T-cell (primary cell): ENCODE measurements at regions not wholly inside any gene's neighbourhood (a gene's known extent, or its start where the extent isn't known, plus 50 kb on each side); places are given as distances from the start of the nearest gene placed in this dataset.

Experiments
- ATAC-seq, 4 experiments: fragments of 200-7000 bp in 3 of 4; fragments of 150-1000 bp in 1 of 4; cut with Tn5 transposase; replicated peaks in 1 of 4; 1 replicate in 3 of 4; 2 replicates in 1 of 4; pipeline ENCODE4 v1.10.0; 2021; ENCODE audit warnings: moderate library complexity in 3 of 4, mild to moderate bottlenecking in 2 of 4, moderate number of reproducible peaks in 1 of 4
- CTCF ChIA-PET, 2 donors: fragments of 300-600 bp; sonication (Branson Sonifier 250); formaldehyde crosslinking; loops; one replicate each; lab custom pipeline; 2022; ENCODE audit warnings: antibody characterized with exemption in 2 of 2; lab: Charles Lee
- POLR2A ChIA-PET, 2 donors: fragments of 300-600 bp; sonication (Branson Sonifier 250); formaldehyde crosslinking; loops; one replicate each; lab custom pipeline; 2022; ENCODE audit warnings: antibody characterized with exemption in 2 of 2; lab: Charles Lee
- DNase-seq, 35 experiments: peaks; one replicate each; pipeline versions ENCODE4 v3.0.0 to v3.0.0-alpha.2; 2013 to 2023
- H3K27ac ChIP-seq: one replicate; pipeline ENCODE4 v1.5.1; 2013; ENCODE audit warnings: low read length
- H3K27me3 ChIP-seq, 2 experiments: replicated peaks in 1 of 2; 1 replicate in 1 of 2; 2 replicates in 1 of 2; pipeline versions ENCODE4 v1.6.1 to v1.7.0; 2013; ENCODE audit warnings: low read length in 1 of 2, mixed read lengths in 1 of 2; ENCODE audit not compliant: control insufficient read depth in 2 of 2, insufficient read depth in 2 of 2; ENCODE audit errors: extremely low read depth in 1 of 2
- H3K36me3 ChIP-seq, 2 donors: 1 replicate in 1 of 2; 2 replicates in 1 of 2; pipeline versions ENCODE4 v1.6.1 to v1.7.0; 2013; ENCODE audit warnings: low read length in 1 of 2; ENCODE audit not compliant: control insufficient read depth in 2 of 2, insufficient read depth in 1 of 2; ENCODE audit errors: extremely low read depth in 1 of 2
- H3K4me1 ChIP-seq, 2 experiments: 1 replicate in 1 of 2; 2 replicates in 1 of 2; pipeline versions ENCODE4 v1.6.1 to v1.7.0; 2013; ENCODE audit warnings: low read length in 2 of 2, mixed read lengths in 1 of 2; ENCODE audit not compliant: insufficient read depth in 2 of 2, control insufficient read depth in 1 of 2; ENCODE audit errors: extremely low read depth in 1 of 2
- H3K4me3 ChIP-seq, 2 donors: 1 replicate in 1 of 2; 2 replicates in 1 of 2; pipeline versions ENCODE4 v1.5.1 to v1.7.0; 2013; ENCODE audit warnings: mild to moderate bottlenecking in 2 of 2, low read length in 1 of 2, moderate library complexity in 1 of 2; ENCODE audit not compliant: control insufficient read depth in 1 of 2; ENCODE audit errors: extremely low read depth in 1 of 2
- H3K9me3 ChIP-seq: 2 replicates; pipeline ENCODE4 v1.7.0; 2013
- H3K27ac Mint-ChIP-seq, 2 donors: one replicate each; pipeline ENCODE4 v1.8.0; 2020 to 2021; ENCODE audit warnings: mild to moderate bottlenecking in 2 of 2, mixed read lengths in 2 of 2
- H3K27me3 Mint-ChIP-seq, 2 donors: one replicate each; pipeline ENCODE4 v1.8.0; 2021 to 2022; ENCODE audit warnings: mixed read lengths in 2 of 2
- H3K36me3 Mint-ChIP-seq: one replicate; pipeline ENCODE4 v1.8.0; 2021; ENCODE audit warnings: mixed read lengths
- H3K4me1 Mint-ChIP-seq, 3 donors: one replicate each; pipeline ENCODE4 v1.8.0; 2020 to 2022; ENCODE audit warnings: mixed read lengths in 3 of 3, mild to moderate bottlenecking in 1 of 3
- H3K4me3 Mint-ChIP-seq, 3 donors: one replicate each; pipeline ENCODE4 v1.8.0; 2020 to 2022; ENCODE audit warnings: mild to moderate bottlenecking in 3 of 3, mixed read lengths in 3 of 3, moderate library complexity in 3 of 3
- H3K9me3 Mint-ChIP-seq, 3 donors: one replicate each; pipeline ENCODE4 v1.8.0; 2020 to 2022; ENCODE audit warnings: mixed read lengths in 3 of 3
- WGBS: methylation state at CpG from one replicate; pipeline ENCODE4 v1.1.5; 2013; ENCODE audit warnings: missing lambda C conversion rate; ENCODE audit not compliant: insufficient coverage; 5-methylcytosine and 5-hydroxymethylcytosine counted together

DNA sequence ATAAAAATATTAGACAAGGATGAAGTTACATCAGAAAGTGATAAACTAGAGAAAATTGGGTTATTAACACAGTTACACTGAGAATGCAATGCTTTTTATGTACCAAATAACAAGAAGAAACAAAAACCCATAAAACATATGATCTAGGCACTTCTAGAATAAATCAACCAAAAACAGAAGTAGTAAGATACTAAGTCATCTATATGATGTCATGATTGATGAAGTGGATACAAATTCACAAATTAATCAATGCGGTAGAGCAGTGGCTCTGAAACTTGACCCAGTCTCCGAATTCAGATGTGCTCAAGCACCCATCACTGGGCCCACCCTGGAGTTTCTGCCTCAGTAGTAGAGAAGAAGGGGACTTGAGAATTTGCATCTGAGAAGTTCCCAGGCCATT is 112.1 kb upstream of the SSTR4 start:
- H3K9me3 ChIP-seq, result no peaks in the 10 kb centered on the region
- H3K36me3 ChIP-seq, result no peaks in the 10 kb centered on the region
- no peak for DNase-seq
- H3K4me1 ChIP-seq, result no peaks in the 10 kb centered on the region
- ChIA-PET CTCF (no interaction called here), POLR2A (no interaction called here)
- no peak overlapping the region for H3K27ac Mint-ChIP-seq
- no CpG with 5 or more reads among the region's 2 CpGs for WGBS
- no peaks in the 10 kb centered on the region for H3K36me3 Mint-ChIP-seq
- H3K27ac ChIP-seq, result no peak overlapping the region
- ATAC-seq, result no peak
- H3K27me3 Mint-ChIP-seq, result peaks cover 0 to 3% of the 10 kb centered on the region in 2 donors
- no peaks in the 10 kb centered on the region for H3K4me1 Mint-ChIP-seq
- no peaks in the 10 kb centered on the region for H3K9me3 Mint-ChIP-seq
- no peaks in the 10 kb centered on the region for H3K27me3 ChIP-seq
- no peak overlapping the region for H3K4me3 Mint-ChIP-seq
- no peak overlapping the region for H3K4me3 ChIP-seq

DNA sequence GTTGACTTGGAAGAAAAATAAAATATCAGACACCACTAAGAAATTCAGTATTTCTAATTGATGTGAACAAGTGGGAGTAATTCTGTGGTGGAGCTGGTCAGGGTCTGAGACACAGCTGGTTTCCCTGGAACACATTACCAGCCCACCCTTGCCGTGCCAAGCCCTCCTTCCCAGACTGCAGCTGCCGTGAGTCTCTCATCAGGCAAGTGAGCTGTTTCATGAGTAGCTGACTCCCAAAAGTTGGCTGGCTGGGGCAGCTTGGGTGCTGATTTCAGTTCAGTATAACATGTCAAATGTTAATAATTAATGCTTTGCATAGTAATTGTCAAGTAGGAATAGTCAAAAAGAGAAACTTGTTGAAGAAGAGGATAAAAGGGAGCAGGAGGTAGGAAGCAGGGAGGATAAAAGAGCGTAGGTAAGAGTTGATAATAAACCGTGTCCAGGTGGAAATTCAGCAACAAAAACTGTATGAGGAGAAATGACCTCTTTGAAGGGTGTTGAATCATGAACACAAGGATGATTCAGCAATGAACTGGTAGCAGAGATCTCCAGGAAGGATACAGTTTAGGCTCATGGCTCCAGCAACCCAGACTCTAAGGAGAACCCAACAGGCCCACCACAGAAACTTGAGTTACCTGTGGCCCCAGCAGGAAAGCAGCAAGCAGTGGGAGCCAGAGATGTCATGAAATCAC is 110.9 kb upstream of the SSTR4 start:
- ChIA-PET CTCF (no interaction called here), POLR2A (no interaction called here)
- no peaks in the 10 kb centered on the region for H3K4me1 ChIP-seq
- Mint-ChIP-seq H3K9me3 (no peaks in the 10 kb centered on the region), H3K4me1 (no peaks in the 10 kb centered on the region), H3K27me3 (peaks cover 0 to 3% of the 10 kb centered on the region in 2 donors), H3K36me3 (no peaks in the 10 kb centered on the region), H3K27ac (no peak overlapping the region), H3K4me3 (no peak overlapping the region)
- no peaks in the 10 kb centered on the region for H3K27me3 ChIP-seq
- DNase-seq, result no peak
- no peak overlapping the region for H3K27ac ChIP-seq
- WGBS, result 80% methylated on average over 2 of the region's 4 CpGs
- ATAC-seq, result no peak
- H3K36me3 ChIP-seq, result no peaks in the 10 kb centered on the region
- H3K4me3 ChIP-seq, result no peak overlapping the region
- H3K9me3 ChIP-seq, result no peaks in the 10 kb centered on the region

DNA sequence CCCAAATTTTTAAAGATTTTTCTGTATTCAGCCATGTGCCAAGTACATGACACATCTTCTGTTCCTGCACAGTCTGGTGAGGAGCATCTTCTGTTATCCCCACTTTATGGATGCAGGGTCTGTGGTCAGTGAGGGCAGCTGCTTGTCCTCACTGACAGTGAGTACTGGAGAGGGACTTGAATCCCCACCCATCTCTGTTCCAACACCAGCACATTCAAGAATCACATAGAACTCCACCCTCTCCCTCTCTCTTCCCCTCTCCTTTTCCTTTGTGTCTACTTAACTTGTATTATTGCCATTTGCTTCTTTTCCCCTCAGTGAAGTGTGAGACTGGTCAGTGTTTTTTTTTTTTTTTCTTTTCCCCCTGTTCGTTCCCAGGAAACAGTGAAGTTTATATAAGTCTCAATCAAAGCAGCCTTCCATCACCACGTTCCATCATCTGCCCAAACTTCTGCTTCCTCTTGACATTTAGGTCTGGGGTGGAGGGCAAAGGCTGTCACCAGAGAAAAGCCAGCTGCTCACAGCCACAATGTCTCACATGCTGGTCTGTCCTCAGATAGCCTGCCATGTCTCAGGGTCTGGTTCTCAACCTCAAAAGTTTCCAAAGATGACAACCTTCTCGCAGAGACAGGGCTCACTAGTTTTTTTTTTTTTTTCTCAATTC is 110.0 kb upstream of the SSTR4 start:
- Histone ChIP-seq H3K36me3 (no peaks in the 10 kb centered on the region), H3K27ac (no peak overlapping the region), H3K27me3 (no peaks in the 10 kb centered on the region), H3K4me1 (no peaks in the 10 kb centered on the region), H3K4me3 (no peak overlapping the region), H3K9me3 (no peaks in the 10 kb centered on the region)
- H3K4me1 Mint-ChIP-seq, result no peaks in the 10 kb centered on the region
- ATAC-seq, result no peak
- CTCF ChIA-PET, result interaction anchor here in 1 of 2 donors (0.7 kb wide), 1 partner anchor 62 kb away, joined by 7 read pairs; no protein-coding TSS in a partner anchor
- DNase-seq, result no peak
- no peak overlapping the region for H3K27ac Mint-ChIP-seq
- no peaks in the 10 kb centered on the region for H3K36me3 Mint-ChIP-seq
- H3K9me3 Mint-ChIP-seq, result no peaks in the 10 kb centered on the region
- POLR2A ChIA-PET, result no interaction called here
- WGBS, result no CpG with 5 or more reads among the region's 3 CpGs
- peaks cover 0 to 3% of the 10 kb centered on the region in 2 donors for H3K27me3 Mint-ChIP-seq
- H3K4me3 Mint-ChIP-seq, result no peak overlapping the region

DNA sequence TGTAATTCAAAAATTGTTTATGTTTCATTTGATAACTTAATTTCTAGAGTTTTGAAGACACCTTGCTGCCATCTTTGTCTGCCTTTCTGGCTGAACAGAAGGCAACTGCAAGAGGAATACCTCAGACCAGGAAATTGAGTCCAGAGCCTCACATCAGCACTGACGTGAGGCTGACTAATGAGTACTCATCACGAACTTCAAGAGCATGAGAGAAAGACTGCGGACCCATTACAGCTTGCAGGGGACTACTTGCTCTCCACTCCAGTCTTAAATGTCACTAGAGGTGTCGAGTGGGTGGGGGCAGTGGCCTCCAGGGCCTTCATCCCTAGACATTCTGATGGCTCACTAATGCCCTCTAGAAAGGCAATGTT is 109.5 kb upstream of the SSTR4 start:
- ChIA-PET CTCF (interaction anchor here in 1 of 2 donors (0.7 kb wide), 1 partner anchor 61 kb away, joined by 7 read pairs; no protein-coding TSS in a partner anchor), POLR2A (no interaction called here)
- H3K27me3 ChIP-seq, result no peaks in the 10 kb centered on the region
- Mint-ChIP-seq H3K4me1 (no peaks in the 10 kb centered on the region), H3K36me3 (no peaks in the 10 kb centered on the region), H3K9me3 (no peaks in the 10 kb centered on the region), H3K27ac (no peak overlapping the region), H3K4me3 (no peak overlapping the region), H3K27me3 (peaks cover 0 to 3% of the 10 kb centered on the region in 2 donors)
- no peaks in the 10 kb centered on the region for H3K36me3 ChIP-seq
- no peak for ATAC-seq
- 84% methylated on average over 3 of the region's 4 CpGs for WGBS
- no peaks in the 10 kb centered on the region for H3K4me1 ChIP-seq
- H3K4me3 ChIP-seq, result no peak overlapping the region
- H3K9me3 ChIP-seq, result no peaks in the 10 kb centered on the region
- no peak overlapping the region for H3K27ac ChIP-seq
- no peak for DNase-seq

DNA sequence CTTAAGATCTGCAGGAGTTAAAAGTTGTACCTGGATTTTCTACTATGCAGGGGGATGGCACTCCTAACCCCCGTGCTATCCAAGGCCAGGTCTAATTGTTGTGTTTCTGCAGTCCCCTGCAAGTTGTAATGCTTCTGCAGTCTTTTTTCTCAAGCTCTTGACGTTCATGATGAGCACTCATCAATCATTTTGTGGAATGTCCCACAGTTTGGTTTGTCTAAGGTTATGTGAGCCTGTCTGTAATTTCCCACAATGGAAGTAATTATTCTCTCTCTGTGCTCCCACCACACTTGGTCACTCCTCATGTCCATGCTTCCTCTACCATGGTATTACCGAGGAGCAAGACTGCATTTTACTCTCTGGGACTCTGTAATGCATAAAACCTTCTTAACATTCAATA is 107.6 kb upstream of the SSTR4 start:
- ChIA-PET CTCF (no interaction called here), POLR2A (no interaction called here)
- Histone ChIP-seq H3K36me3 (no peaks in the 10 kb centered on the region), H3K9me3 (no peaks in the 10 kb centered on the region), H3K4me1 (no peaks in the 10 kb centered on the region), H3K27ac (no peak overlapping the region), H3K4me3 (no peak overlapping the region), H3K27me3 (no peaks in the 10 kb centered on the region)
- Mint-ChIP-seq H3K4me3 (no peak overlapping the region), H3K4me1 (no peaks in the 10 kb centered on the region), H3K27ac (no peak overlapping the region), H3K27me3 (no peaks in the 10 kb centered on the region), H3K36me3 (no peaks in the 10 kb centered on the region), H3K9me3 (no peaks in the 10 kb centered on the region)
- 50% methylated on average over 1 of the region's 3 CpGs for WGBS
- ATAC-seq (no peak), DNase-seq (no peak)

DNA sequence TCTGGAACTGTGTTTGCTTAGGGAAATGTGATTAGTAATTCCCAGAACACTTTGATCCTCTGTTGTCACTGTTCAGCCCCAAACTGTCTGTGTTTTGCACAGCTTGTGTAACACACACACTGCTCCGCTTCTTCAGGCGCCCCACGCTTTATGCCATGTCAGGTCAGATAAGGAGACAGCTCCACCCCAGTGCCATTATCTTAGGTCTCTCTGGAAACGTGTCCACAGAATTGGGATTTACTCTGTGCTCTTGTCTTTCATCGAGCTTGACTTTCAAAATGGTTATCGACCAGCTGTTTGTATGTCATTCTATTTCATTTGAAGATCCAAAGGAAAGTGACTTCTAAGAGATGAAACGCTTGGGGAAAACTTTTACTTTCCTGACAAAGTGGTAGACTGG is 106.4 kb upstream of the SSTR4 start:
- ChIA-PET CTCF (no interaction called here), POLR2A (no interaction called here)
- no peaks in the 10 kb centered on the region for H3K9me3 Mint-ChIP-seq
- H3K4me3 Mint-ChIP-seq, result no peak overlapping the region
- H3K4me1 ChIP-seq, result no peaks in the 10 kb centered on the region
- no peaks in the 10 kb centered on the region for H3K36me3 Mint-ChIP-seq
- ATAC-seq (no peak), DNase-seq (no peak)
- H3K36me3 ChIP-seq, result no peaks in the 10 kb centered on the region
- H3K27me3 Mint-ChIP-seq, result no peaks in the 10 kb centered on the region
- H3K27ac ChIP-seq, result no peak overlapping the region
- H3K27me3 ChIP-seq, result no peaks in the 10 kb centered on the region
- no peak overlapping the region for H3K27ac Mint-ChIP-seq
- H3K4me1 Mint-ChIP-seq, result no peaks in the 10 kb centered on the region
- 78% methylated on average over 5 of the region's 7 CpGs for WGBS
- no peak overlapping the region for H3K4me3 ChIP-seq
- no peaks in the 10 kb centered on the region for H3K9me3 ChIP-seq
